IMR-90 (cell line): ENCODE measurements at regions not wholly inside any gene's neighbourhood (a gene's known extent, or its start where the extent isn't known, plus 50 kb on each side); places are given as distances from the start of the nearest gene placed in this dataset.

Experiments
- ATAC-seq: fragments of 200-7000 bp; cut with Tn5 transposase; 2 replicates; pipeline ENCODE4 v1.9.1; 2020; ENCODE audit warnings: low read depth, mild to moderate bottlenecking, moderate library complexity
- BruUV-seq: library from RNA; stranded (reverse); fragments of 400-500 nt; replicated peaks from 2 replicates; lab custom pipeline; 2021; lab: Mats Ljungman, UMichigan
- CTCF ChIA-PET: fragments of 300-600 bp; formaldehyde crosslinking; extraction: SDS; loops from one replicate; lab custom pipeline; 2021; ENCODE audit warnings: antibody characterized with exemption; lab: Yijun Ruan, JAX
- POLR2A ChIA-PET: fragments of 300-600 bp; sonication (Branson Sonifier 250); formaldehyde crosslinking; loops from one replicate; lab custom pipeline; 2022; ENCODE audit warnings: antibody characterized with exemption; ENCODE audit not compliant: unreplicated experiment; lab: Charles Lee
- DNase-seq: peaks from one replicate; pipeline ENCODE4 v3.0.0; 2013
- H2AFZ ChIP-seq: replicated peaks from 2 replicates; pipeline ENCODE3; 2013; ENCODE audit warnings: low read length, mild to moderate bottlenecking; ENCODE audit not compliant: poor library complexity
- H2AK5ac ChIP-seq: 2 replicates; pipeline ENCODE4 v1.6.1; 2013; ENCODE audit warnings: low read depth, low read length, inconsistent platforms
- H2AK9ac ChIP-seq: replicated peaks from 2 replicates; pipeline ENCODE3; 2013; ENCODE audit warnings: mild to moderate bottlenecking, low read depth, low read length, moderate library complexity; ENCODE audit not compliant: poor library complexity
- H2BK120ac ChIP-seq: 2 replicates; pipeline ENCODE4 v1.6.1; 2013; ENCODE audit warnings: low read depth, low read length, inconsistent platforms
- H2BK15ac ChIP-seq: 3 replicates; pipeline ENCODE4 v1.6.1; 2013; ENCODE audit warnings: low read depth, low read length, inconsistent platforms
- H2BK20ac ChIP-seq: 2 replicates; pipeline ENCODE4 v1.6.1; 2013; ENCODE audit warnings: low read depth, mild to moderate bottlenecking, inconsistent platforms, low read length, moderate library complexity
- H2BK5ac ChIP-seq: 2 replicates; pipeline ENCODE4 v1.6.1; 2013; ENCODE audit warnings: mild to moderate bottlenecking, low read depth, low read length, inconsistent platforms; ENCODE audit not compliant: poor library complexity, severe bottlenecking
- H3K14ac ChIP-seq: replicated peaks from 2 replicates; pipeline ENCODE4 v1.6.1; 2013; ENCODE audit warnings: low read depth, low read length, inconsistent platforms
- H3K18ac ChIP-seq: 2 replicates; pipeline ENCODE4 v1.6.1; 2013; ENCODE audit warnings: low read depth, low read length, control low read depth
- H3K23ac ChIP-seq: 2 replicates; pipeline ENCODE4 v1.6.1; 2013; ENCODE audit warnings: low read depth, low read length, inconsistent platforms
- H3K27ac ChIP-seq: 2 replicates; pipeline ENCODE4 v1.5.1; 2013; ENCODE audit warnings: mild to moderate bottlenecking, control low read depth, low read length; ENCODE audit not compliant: insufficient read depth
- H3K27me3 ChIP-seq: 2 replicates; pipeline ENCODE4 v1.6.1; 2013; ENCODE audit warnings: low read length; ENCODE audit not compliant: control insufficient read depth, insufficient read depth
- H3K36me3 ChIP-seq: 2 replicates; pipeline ENCODE4 v1.6.1; 2013; ENCODE audit warnings: low read length, mixed read lengths; ENCODE audit not compliant: control insufficient read depth, insufficient read depth
- H3K4ac ChIP-seq: 2 replicates; pipeline ENCODE4 v1.6.1; 2013; ENCODE audit warnings: low read depth, low read length, inconsistent platforms
- H3K4me1 ChIP-seq: 2 replicates; pipeline ENCODE4 v1.6.1; 2013; ENCODE audit warnings: low read length, mixed read lengths; ENCODE audit not compliant: control insufficient read depth, insufficient read depth
- H3K4me2 ChIP-seq: 2 replicates; pipeline ENCODE4 v1.6.1; 2013; ENCODE audit warnings: low read depth, mild to moderate bottlenecking, control low read depth, low read length, moderate library complexity
- H3K4me3 ChIP-seq: 2 replicates; pipeline ENCODE4 v1.5.1; 2013; ENCODE audit warnings: low read depth, mild to moderate bottlenecking, control low read depth, low read length, moderate library complexity; ENCODE audit not compliant: insufficient read depth
- H3K56ac ChIP-seq: 2 replicates; pipeline ENCODE4 v1.6.1; 2013; ENCODE audit warnings: low read length, inconsistent platforms; ENCODE audit not compliant: insufficient read depth; ENCODE audit errors: extremely low read depth
- H3K79me1 ChIP-seq, 2 experiments: 2 replicates each; pipeline ENCODE4 v1.6.1; 2013; ENCODE audit warnings: low read length in 2 of 2, inconsistent platforms in 1 of 2, low read depth in 1 of 2
- H3K9ac ChIP-seq: 2 replicates; pipeline ENCODE4 v1.6.1; 2013; ENCODE audit warnings: low read depth, low read length, control low read depth
- H3K9me1 ChIP-seq: 2 replicates; pipeline ENCODE4 v1.6.1; 2013; ENCODE audit warnings: low read length, inconsistent platforms; ENCODE audit not compliant: insufficient read depth
- H3K9me3 ChIP-seq: 2 replicates; pipeline ENCODE4 v1.6.1; 2013; ENCODE audit warnings: low read length; ENCODE audit not compliant: control insufficient read depth, insufficient read depth
- H4K20me1 ChIP-seq: 2 replicates; pipeline ENCODE4 v1.6.1; 2013; ENCODE audit warnings: low read length, inconsistent platforms; ENCODE audit not compliant: insufficient read depth
- H4K5ac ChIP-seq: 2 replicates; pipeline ENCODE4 v1.6.1; 2013; ENCODE audit warnings: mild to moderate bottlenecking, low read depth, low read length, control low read depth
- H4K8ac ChIP-seq, 2 experiments: 2 replicates each; pipeline ENCODE4 v1.6.1; 2013; ENCODE audit warnings: low read depth in 2 of 2, low read length in 2 of 2, control low read depth in 1 of 2, inconsistent platforms in 1 of 2
- H4K91ac ChIP-seq: 2 replicates; pipeline ENCODE4 v1.6.1; 2013; ENCODE audit warnings: low read depth, low read length, inconsistent platforms; ENCODE audit not compliant: insufficient read depth
- BHLHE40 ChIP-seq: fragments of 150-350 bp; IDR thresholded peaks from 2 replicates; pipeline ENCODE4 v1.6.1; 2016; ENCODE audit warnings: mild to moderate bottlenecking, low read depth, low read length
- CEBPB ChIP-seq: IDR thresholded peaks from 2 replicates; pipeline ENCODE4 v1.6.1; 2012; ENCODE audit warnings: low read depth, low read length, improper control_type of control experiment
- CHD1 ChIP-seq: IDR thresholded peaks from 2 replicates; pipeline ENCODE4 v1.6.1; 2012; ENCODE audit warnings: low read depth, low read length, improper control_type of control experiment
- CTCF ChIP-seq: conservative IDR thresholded peaks from 2 replicates; pipeline ENCODE4 v1.5.1; 2012; ENCODE audit warnings: mild to moderate bottlenecking, low read depth, low read length, improper control_type of control experiment
- ELK1 ChIP-seq: fragments of 150-350 bp; IDR thresholded peaks from 2 replicates; pipeline ENCODE4 v1.6.1; 2016; ENCODE audit warnings: low read depth, mild to moderate bottlenecking, low read length, moderate library complexity, borderline replicate concordance
- MXI1 ChIP-seq: IDR thresholded peaks from 2 replicates; pipeline ENCODE4 v1.6.1; 2012; ENCODE audit warnings: low read depth, mild to moderate bottlenecking, low read length, moderate library complexity, borderline replicate concordance
- NFE2L2 ChIP-seq: fragments of 150-350 bp; IDR thresholded peaks from 2 replicates; pipeline ENCODE4 v1.6.1; 2016; ENCODE audit warnings: low read depth, mild to moderate bottlenecking, low read length
- RCOR1 ChIP-seq: IDR thresholded peaks from 2 replicates; pipeline ENCODE4 v1.6.1; 2012; ENCODE audit warnings: mild to moderate bottlenecking, low read length, improper control_type of control experiment; ENCODE audit not compliant: insufficient replicate concordance
- RFX5 ChIP-seq: IDR thresholded peaks from 2 replicates; pipeline ENCODE4 v1.8.0; 2012; ENCODE audit warnings: low read depth, mild to moderate bottlenecking, low read length, moderate library complexity
- SMC3 ChIP-seq: fragments of 150-350 bp; IDR thresholded peaks from 2 replicates; pipeline ENCODE4 v1.6.1; 2016; ENCODE audit warnings: low read depth, mild to moderate bottlenecking, antibody characterized with exemption, low read length, moderate library complexity
- WGBS, 2 experiments: methylation state at CpG; one replicate each; pipeline versions ENCODE4 v1.1.5 to v1.1.7; 2013; ENCODE audit warnings: missing lambda C conversion rate in 2 of 2; ENCODE audit not compliant: insufficient read length in 1 of 2; ENCODE audit errors: extremely low coverage in 2 of 2; 5-methylcytosine and 5-hydroxymethylcytosine counted together
- dilution Hi-C: fragments of 300-500 bp; cut with HindIII; formaldehyde crosslinking; loops from one replicate; pipeline ENCODE4 v1.14.3; 2018; ENCODE audit warnings: low sequenced_read_pairs; ENCODE audit not compliant: unreplicated experiment
- in situ Hi-C: fragments of 300-500 bp; cut with MboI; formaldehyde crosslinking; loops from 3 replicates; pipeline ENCODE4 v1.14.3; 2019; ENCODE audit warnings: low sequenced_read_pairs, inconsistent platforms, mixed read lengths
- intact Hi-C: fragments of 100-400 bp; cut with micrococcal nuclease; formaldehyde crosslinking; loops from 2 replicates; pipeline ENCODE4 v1.10.0; 2022
- TF ChIP-seq, protein P1 (sequence below): fragments of 150-350 bp; IDR thresholded peaks from 2 replicates; pipeline ENCODE4 v1.6.1; 2017; ENCODE audit warnings: mild to moderate bottlenecking, antibody characterized with exemption, low read length, low read depth

GRCh38 chr2:20149703-20150030, 75.3 kb downstream of the SDC1 start:
- no peak for DNase-seq
- H3K14ac ChIP-seq, result peak overlapping the region; percentile 42
- H3K9me1 ChIP-seq, result peaks cover 10% of the 10 kb centered on the region
- peak overlapping the region; percentile 26 for H3K4ac ChIP-seq
- peak overlapping the region in 1 of 2 experiments; percentile 51; a peak in 2 of 4 replicates for H4K8ac ChIP-seq
- no peaks in the 10 kb centered on the region for H3K9me3 ChIP-seq
- peak overlapping the region; percentile 3 for H3K18ac ChIP-seq
- no TSS peak for BruUV-seq
- WGBS, 2 experiments, result 84% methylated on average over 4 of the region's 5 CpGs; no CpG with 5 or more reads in 1 of the 2 experiments
- dilution Hi-C loops, result no loop called here
- H3K79me1 ChIP-seq, result no peaks in the 10 kb centered on the region
- no peak overlapping the region for H3K4me3 ChIP-seq
- intact Hi-C loops, result loop anchor here (1.0 kb wide), 1 partner anchor 8 kb away; no protein-coding TSS in a partner anchor
- TF ChIP-seq CEBPB (no peak), NFE2L2 (no peak), CHD1 (no peak), RCOR1 (no peak), RFX5 (no peak), BHLHE40 (no peak), CTCF (no peak), ELK1 (no peak), MXI1 (no peak), SMC3 (no peak)
- TF ChIP-seq, protein P1, sequence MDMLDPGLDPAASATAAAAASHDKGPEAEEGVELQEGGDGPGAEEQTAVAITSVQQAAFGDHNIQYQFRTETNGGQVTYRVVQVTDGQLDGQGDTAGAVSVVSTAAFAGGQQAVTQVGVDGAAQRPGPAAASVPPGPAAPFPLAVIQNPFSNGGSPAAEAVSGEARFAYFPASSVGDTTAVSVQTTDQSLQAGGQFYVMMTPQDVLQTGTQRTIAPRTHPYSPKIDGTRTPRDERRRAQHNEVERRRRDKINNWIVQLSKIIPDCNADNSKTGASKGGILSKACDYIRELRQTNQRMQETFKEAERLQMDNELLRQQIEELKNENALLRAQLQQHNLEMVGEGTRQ, result no peak
- ATAC-seq, result no peak
- H4K5ac ChIP-seq, result peak overlapping the region; percentile 11
- peaks cover 12% of the 10 kb centered on the region for H3K4me1 ChIP-seq
- H4K20me1 ChIP-seq, result no peaks in the 10 kb centered on the region
- H2BK120ac ChIP-seq, result peak overlapping the region; percentile 33
- H2BK5ac ChIP-seq, result peak overlapping the region; percentile 85
- in situ Hi-C loops, result no loop called here
- H2AFZ ChIP-seq, result peak overlapping the region; percentile 11
- peak overlapping the region; percentile 7; the same call in 1 of the 2 replicates for H4K91ac ChIP-seq
- peak overlapping the region; percentile 73 for H2AK5ac ChIP-seq
- POLR2A ChIA-PET, result no interaction called here
- H3K23ac ChIP-seq, result peak overlapping the region; percentile 21; the same call in 1 of the 2 replicates
- CTCF ChIA-PET, result no interaction called here
- H2BK15ac ChIP-seq, result peak overlapping the region; percentile 6; the same call in 2 of the 3 replicates
- peak overlapping the region; percentile 16; the same call in 1 of the 2 replicates for H2BK20ac ChIP-seq
- no peak overlapping the region for H2AK9ac ChIP-seq
- H3K27me3 ChIP-seq, result no peaks in the 10 kb centered on the region
- H3K27ac ChIP-seq, result peak overlapping the region; percentile 65
- H3K36me3 ChIP-seq, result no peaks in the 10 kb centered on the region
- no peak overlapping the region for H3K9ac ChIP-seq
- no peak overlapping the region for H3K56ac ChIP-seq
- H3K4me2 ChIP-seq, result peak overlapping the region; percentile 5
